ENCODE measurements at regions not wholly inside any gene's neighbourhood (a gene's known extent, or its start where the extent isn't known, plus 50 kb on each side); places are given as distances from the start of the nearest gene placed in this dataset.

DNA sequence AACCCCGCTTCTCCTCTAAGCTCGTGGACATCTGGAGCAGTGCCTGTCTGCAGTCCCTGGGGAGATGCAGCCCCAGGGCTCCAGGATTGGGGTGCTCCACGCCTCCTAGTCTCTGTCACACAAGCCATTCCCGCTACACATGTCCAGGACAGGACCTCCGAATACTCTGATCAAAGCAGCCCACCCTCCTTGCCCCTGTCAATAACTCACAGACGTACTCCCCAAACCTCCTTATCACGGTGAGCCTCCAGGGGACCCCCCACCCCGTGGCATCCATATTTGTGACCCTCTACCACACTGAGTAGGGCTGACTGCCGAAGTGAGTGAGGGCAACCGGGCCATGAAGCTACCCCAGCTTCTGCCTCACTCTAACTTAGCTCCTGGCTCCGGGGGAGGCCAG lies 727.7 kb downstream of the GALR1 start:
- no peaks in the 10 kb centered on the region for H3K9me2 ChIP-seq (replicated peaks; ENCODE audit: control insufficient read depth, low read length)
- TF ChIP-seq, protein P1, sequence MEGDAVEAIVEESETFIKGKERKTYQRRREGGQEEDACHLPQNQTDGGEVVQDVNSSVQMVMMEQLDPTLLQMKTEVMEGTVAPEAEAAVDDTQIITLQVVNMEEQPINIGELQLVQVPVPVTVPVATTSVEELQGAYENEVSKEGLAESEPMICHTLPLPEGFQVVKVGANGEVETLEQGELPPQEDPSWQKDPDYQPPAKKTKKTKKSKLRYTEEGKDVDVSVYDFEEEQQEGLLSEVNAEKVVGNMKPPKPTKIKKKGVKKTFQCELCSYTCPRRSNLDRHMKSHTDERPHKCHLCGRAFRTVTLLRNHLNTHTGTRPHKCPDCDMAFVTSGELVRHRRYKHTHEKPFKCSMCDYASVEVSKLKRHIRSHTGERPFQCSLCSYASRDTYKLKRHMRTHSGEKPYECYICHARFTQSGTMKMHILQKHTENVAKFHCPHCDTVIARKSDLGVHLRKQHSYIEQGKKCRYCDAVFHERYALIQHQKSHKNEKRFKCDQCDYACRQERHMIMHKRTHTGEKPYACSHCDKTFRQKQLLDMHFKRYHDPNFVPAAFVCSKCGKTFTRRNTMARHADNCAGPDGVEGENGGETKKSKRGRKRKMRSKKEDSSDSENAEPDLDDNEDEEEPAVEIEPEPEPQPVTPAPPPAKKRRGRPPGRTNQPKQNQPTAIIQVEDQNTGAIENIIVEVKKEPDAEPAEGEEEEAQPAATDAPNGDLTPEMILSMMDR (IDR thresholded peaks at IDR 0.05; ENCODE audit: low read depth, low read length, poor library complexity, severe bottlenecking) = no peak
- no peak for TF ChIP-seq EZH2phosphoT487 (IDR thresholded peaks at IDR 0.05; ENCODE audit: borderline replicate concordance, low read length)

DNA sequence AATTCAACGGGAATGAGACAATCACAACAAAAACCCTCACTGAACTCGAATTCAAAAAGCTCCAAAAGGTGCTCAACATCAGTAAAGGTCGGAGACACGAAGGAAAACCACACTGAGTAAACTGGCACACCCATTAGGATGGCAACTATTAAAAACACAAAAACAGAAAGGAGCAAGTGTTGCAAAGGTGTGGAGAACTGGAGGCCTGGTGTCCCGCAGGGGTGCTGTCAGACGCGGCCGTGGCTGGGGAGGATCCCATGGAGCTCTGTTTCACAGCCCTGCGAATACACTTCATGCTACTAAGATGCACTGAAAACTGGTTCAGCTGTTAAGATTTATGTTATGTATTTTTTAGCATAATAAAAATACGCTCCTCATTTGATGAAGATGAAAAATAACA lies 730.6 kb downstream of the GALR1 start:
- no peaks in the 10 kb centered on the region for H3K9me3 ChIP-seq (ENCODE audit: control insufficient read depth, insufficient read depth, low read length)
- no peaks in the 10 kb centered on the region for H3K36me3 ChIP-seq (ENCODE audit: control insufficient read depth, low read length)
- H3K9me2 ChIP-seq (replicated peaks; ENCODE audit: control insufficient read depth, low read length) = no peaks in the 10 kb centered on the region
- TF ChIP-seq, protein P1 (IDR thresholded peaks at IDR 0.05; ENCODE audit: low read depth, low read length, poor library complexity, severe bottlenecking) = no peak
- TF ChIP-seq EZH2phosphoT487 (IDR thresholded peaks at IDR 0.05; ENCODE audit: borderline replicate concordance, low read length) = no peak
- no peaks in the 10 kb centered on the region for H3K79me2 ChIP-seq (ENCODE audit: control insufficient read depth, low read length)
- H3K27ac ChIP-seq (ENCODE audit: low read depth, low read length) = no peak overlapping the region
- H3K27me3 ChIP-seq (ENCODE audit: control insufficient read depth, low read length) = no peaks in the 10 kb centered on the region
- no peak overlapping the region for H3K4me3 ChIP-seq (ENCODE audit: low read length)
- no peaks in the 10 kb centered on the region for H3K4me1 ChIP-seq (ENCODE audit: control insufficient read depth, low read length)
- H3K4me2 ChIP-seq (ENCODE audit: low read length) = no peak overlapping the region
- no peaks in the 10 kb centered on the region for H3F3A ChIP-seq (ENCODE audit: control insufficient read depth, insufficient read depth)
- H4K20me1 ChIP-seq (ENCODE audit: control insufficient read depth, insufficient read depth, low read depth, low read length) = no peaks in the 10 kb centered on the region

More for the DNA sequence above, 727.7 kb downstream of the GALR1 start:
- H3K27ac ChIP-seq (ENCODE audit: low read depth, low read length) = no peak overlapping the region
- no peaks in the 10 kb centered on the region for H3K79me2 ChIP-seq (ENCODE audit: control insufficient read depth, low read length)
- H4K20me1 ChIP-seq (ENCODE audit: control insufficient read depth, insufficient read depth, low read depth, low read length) = no peaks in the 10 kb centered on the region
- H3K4me3 ChIP-seq (ENCODE audit: low read length) = no peak overlapping the region
- H3K27me3 ChIP-seq (ENCODE audit: control insufficient read depth, low read length) = no peaks in the 10 kb centered on the region
- no peaks in the 10 kb centered on the region for H3K36me3 ChIP-seq (ENCODE audit: control insufficient read depth, low read length)
- no peaks in the 10 kb centered on the region for H3K4me1 ChIP-seq (ENCODE audit: control insufficient read depth, low read length)
- no peaks in the 10 kb centered on the region for H3F3A ChIP-seq (ENCODE audit: control insufficient read depth, insufficient read depth)
- H3K9me3 ChIP-seq (ENCODE audit: control insufficient read depth, insufficient read depth, low read length) = no peaks in the 10 kb centered on the region
- no peak overlapping the region for H3K4me2 ChIP-seq (ENCODE audit: low read length)

DNA sequence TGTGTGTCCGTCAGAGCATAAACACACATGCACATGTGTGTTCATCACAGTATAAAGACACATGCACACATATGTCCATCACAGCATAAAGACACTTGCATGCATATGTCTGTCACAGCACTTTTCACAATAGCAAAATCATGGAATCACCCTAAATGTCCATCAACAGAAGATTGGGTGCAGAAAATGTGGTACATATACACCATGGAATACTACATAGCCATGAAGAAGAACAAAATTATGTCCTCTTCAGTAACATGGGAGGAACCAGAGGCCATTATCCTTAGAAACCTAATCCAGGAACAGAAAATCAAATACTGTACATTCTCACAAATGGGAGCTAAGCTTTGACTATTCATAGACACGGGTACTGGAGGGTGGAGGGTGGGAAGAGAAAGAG lies 732.2 kb downstream of the GALR1 start:
- no peaks in the 10 kb centered on the region for H3F3A ChIP-seq (ENCODE audit: control insufficient read depth, insufficient read depth)
- no peak overlapping the region for H3K4me3 ChIP-seq (ENCODE audit: low read length)
- TF ChIP-seq EZH2phosphoT487 (IDR thresholded peaks at IDR 0.05; ENCODE audit: borderline replicate concordance, low read length) = no peak
- TF ChIP-seq, protein P1 (IDR thresholded peaks at IDR 0.05; ENCODE audit: low read depth, low read length, poor library complexity, severe bottlenecking) = no peak
- no peaks in the 10 kb centered on the region for H3K9me3 ChIP-seq (ENCODE audit: control insufficient read depth, insufficient read depth, low read length)
- H3K27me3 ChIP-seq (ENCODE audit: control insufficient read depth, low read length) = no peaks in the 10 kb centered on the region
- H3K4me2 ChIP-seq (ENCODE audit: low read length) = no peak overlapping the region
- no peaks in the 10 kb centered on the region for H3K4me1 ChIP-seq (ENCODE audit: control insufficient read depth, low read length)
- H3K9me2 ChIP-seq (replicated peaks; ENCODE audit: control insufficient read depth, low read length) = no peaks in the 10 kb centered on the region
- H3K27ac ChIP-seq (ENCODE audit: low read depth, low read length) = no peak overlapping the region
- no peaks in the 10 kb centered on the region for H3K36me3 ChIP-seq (ENCODE audit: control insufficient read depth, low read length)
- no peaks in the 10 kb centered on the region for H4K20me1 ChIP-seq (ENCODE audit: control insufficient read depth, insufficient read depth, low read depth, low read length)
- no peaks in the 10 kb centered on the region for H3K79me2 ChIP-seq (ENCODE audit: control insufficient read depth, low read length)

DNA sequence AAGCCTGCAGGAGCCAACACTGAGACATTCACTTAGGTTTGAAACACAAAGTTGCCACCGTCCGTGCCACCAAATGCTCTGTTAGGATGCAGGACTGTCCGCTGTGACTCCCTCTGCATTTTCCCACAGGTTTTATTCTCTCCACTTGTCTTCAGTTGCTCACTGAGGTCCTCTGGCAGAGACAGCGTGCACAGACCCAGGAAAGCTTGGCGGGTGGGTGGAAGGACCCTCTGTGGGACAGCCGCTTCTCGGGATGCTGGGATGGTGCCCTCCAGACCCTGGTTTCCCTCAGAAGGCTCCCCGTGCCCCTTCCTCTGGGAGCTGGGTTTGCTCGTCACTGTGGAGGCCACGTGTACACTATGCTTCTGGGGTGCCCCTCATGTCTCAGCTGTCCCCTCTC lies 733.6 kb downstream of the GALR1 start:
- Histone ChIP-seq H3K9me2 (replicated peaks; ENCODE audit: control insufficient read depth, low read length) (no peaks in the 10 kb centered on the region), H3K36me3 (ENCODE audit: control insufficient read depth, low read length) (no peaks in the 10 kb centered on the region), H3K79me2 (ENCODE audit: control insufficient read depth, low read length) (no peaks in the 10 kb centered on the region), H3K9me3 (ENCODE audit: control insufficient read depth, insufficient read depth, low read length) (no peaks in the 10 kb centered on the region), H3K4me1 (ENCODE audit: control insufficient read depth, low read length) (no peaks in the 10 kb centered on the region), H3K27ac (ENCODE audit: low read depth, low read length) (no peak overlapping the region), H4K20me1 (ENCODE audit: control insufficient read depth, insufficient read depth, low read depth, low read length) (no peaks in the 10 kb centered on the region), H3K27me3 (ENCODE audit: control insufficient read depth, low read length) (no peaks in the 10 kb centered on the region), H3K4me3 (ENCODE audit: low read length) (no peak overlapping the region), H3K4me2 (ENCODE audit: low read length) (no peak overlapping the region), H3F3A (ENCODE audit: control insufficient read depth, insufficient read depth) (no peaks in the 10 kb centered on the region)
- TF ChIP-seq EZH2phosphoT487 (IDR thresholded peaks at IDR 0.05; ENCODE audit: borderline replicate concordance, low read length) = no peak
- TF ChIP-seq, protein P1 (IDR thresholded peaks at IDR 0.05; ENCODE audit: low read depth, low read length, poor library complexity, severe bottlenecking) = no peak
